ENCODE measurements at regions not wholly inside any gene's neighbourhood (a gene's known extent, or its start where the extent isn't known, plus 50 kb on each side); places are given as distances from the start of the nearest gene placed in this dataset.

GRCh38 chr2:200138391-200139124 lies 167.9 kb upstream of the SPATS2L start:
- no peak for DNase-seq

- DNase-seq, result no peak
These were observed 161.9 kb upstream of the SPATS2L start for GRCh38 chr2:200144571-200144970.

- DNase-seq, result no peak
These were observed 160.0 kb upstream of the SPATS2L start for GRCh38 chr2:200146501-200146900.

DNA sequence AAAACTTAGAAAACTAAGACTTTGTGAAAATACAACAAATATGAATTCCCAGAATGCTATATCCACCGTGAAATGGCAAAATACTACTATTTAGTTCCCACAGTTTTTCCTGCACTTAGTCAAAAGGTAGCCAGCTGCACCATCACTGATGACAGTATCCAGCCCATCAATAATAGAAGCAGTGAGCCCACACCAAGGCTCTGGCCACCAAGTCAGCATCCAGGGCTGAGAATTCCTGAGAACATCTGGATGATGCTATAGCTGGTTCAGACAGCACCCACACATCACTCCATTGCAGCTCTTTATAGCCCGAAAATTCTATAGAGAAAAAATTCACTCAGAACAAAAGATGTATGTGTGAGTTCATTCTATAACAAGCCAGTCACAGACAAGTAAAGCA lies 159.1 kb upstream of the SPATS2L start:
- DNase-seq, result no peak

DNA sequence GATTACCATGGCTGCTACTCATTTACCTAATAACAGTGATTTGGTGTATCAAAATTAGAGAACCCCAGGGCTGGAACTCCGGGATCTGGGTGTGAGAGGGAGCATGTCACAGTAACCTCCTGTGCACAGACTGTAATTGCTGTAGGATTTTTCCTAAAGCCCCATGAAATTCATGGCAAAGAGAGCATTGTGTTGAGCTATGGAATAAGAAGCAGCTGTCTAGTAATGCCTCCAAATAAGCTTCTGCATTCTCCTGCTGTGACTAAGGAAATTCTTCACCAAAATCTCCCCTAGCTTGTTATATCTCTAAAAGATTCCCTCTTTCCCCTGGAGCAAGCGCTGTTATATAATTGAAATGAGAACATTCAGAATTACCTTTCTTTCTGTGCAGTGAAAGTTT lies 158.1 kb upstream of the SPATS2L start:
- DNase-seq, result no peak

DNA sequence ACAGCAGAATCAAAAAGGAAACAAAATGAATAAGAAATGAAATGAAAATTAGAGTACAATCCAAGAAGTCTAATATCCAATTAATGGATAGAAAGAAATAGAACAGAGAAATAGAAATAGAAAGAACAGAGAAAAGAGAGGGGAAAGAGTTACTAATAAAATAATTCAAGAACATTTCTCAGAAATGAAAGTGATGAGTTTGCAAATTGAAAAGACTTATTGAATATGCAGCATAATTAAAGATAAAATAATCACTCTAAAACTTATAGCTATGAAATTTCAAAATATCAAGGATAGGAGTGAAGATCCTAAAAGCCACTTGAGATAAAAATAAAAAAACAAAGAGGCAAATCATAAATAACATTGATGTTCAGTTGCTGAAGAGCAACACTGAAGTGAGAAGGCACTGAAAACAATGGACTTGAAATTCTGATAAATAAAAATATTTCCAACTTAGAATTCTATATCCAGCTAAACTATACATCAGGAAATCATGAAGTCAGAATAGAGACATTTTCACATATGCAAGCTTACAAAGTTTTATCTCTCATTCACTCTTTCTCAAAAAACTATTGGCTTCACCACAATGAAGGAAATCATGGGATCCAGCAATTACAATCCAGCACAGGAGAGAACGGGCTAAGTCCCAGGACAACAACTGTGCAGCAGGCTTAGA lies 155.9 kb upstream of the SPATS2L start:
- no peak for DNase-seq

DNA sequence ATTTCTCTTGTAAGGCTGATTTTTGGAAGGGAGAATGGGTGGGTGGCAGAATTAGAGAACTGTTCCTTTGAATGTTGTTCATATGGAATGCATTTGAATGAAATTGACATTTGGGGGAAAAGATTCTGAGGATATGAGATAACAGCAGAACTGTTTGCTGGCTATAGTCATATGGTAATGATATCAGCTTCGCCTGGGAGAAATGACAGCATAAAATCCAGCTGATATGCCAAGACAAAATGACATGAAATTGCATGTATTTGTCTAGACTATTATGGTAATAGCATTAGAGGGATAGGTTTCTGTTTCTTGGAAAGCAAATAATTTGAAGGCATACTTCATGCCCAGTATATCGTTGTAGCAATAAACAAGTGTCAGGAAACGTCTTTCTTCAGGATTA lies 150.8 kb upstream of the SPATS2L start:
- no peak for DNase-seq

DNA sequence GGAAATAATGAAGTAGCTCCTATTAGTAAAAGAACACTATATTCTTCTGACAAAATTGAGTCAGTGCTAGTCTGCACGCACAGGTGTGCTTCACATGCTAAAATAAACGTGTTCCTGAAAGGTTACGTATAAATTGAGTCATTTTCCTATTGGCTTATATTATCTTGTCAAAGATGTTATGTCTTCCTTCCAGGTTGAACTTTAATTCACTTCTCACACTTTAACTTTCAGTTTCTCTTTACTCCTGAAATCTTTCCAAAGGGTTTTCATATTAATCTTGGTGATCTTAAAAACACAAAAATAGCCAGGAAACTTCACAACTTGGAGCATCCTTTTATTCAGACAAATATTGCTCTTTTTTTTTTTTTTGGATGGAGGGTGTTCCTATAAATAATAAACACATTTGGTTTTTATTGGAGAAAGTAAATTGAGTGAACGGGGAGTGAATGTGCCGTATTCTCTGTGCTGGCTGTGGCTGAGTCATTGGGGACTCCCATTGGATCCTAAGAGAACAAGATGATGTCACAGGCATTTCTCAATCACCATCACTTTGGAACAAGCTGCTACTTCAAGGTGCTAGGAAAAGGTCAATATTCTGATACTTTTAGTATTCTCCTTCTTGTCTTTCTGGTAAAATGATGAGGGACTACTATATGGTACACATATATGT lies 150.2 kb upstream of the SPATS2L start:
- peak; percentile 89 for DNase-seq

DNA sequence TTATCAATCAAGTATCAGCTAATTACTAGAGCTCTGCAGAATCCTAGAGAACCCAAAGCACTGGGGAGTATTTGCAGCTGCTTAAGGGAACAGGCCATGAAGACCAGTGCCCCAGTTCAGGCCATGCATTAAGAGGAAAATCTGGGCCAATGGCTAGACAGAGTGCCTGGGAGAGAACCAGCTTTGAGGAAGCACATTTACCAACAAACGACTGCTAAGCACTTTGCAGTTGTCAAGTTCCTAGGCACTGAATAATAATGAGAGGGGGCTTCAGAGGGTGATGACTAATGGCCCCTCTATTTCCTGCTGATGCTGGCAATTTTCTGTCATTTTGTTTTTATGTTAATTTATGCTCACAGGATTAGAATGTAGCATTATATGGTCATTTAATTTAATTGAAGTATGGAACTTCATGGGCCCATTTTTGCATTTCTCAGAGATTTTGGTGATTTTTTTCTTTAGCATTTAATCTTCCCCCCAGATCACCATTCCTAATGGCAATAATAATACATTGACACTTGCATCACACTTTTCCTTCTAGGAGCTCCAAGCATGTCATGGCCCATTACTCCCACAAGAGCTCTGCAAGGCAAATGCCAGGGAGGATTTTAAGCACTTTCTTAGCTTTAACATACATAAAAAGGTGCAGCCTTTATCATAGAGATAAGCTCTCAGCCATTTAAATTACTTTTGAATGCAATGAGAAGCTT lies 147.7 kb upstream of the SPATS2L start:
- no peak for DNase-seq

DNA sequence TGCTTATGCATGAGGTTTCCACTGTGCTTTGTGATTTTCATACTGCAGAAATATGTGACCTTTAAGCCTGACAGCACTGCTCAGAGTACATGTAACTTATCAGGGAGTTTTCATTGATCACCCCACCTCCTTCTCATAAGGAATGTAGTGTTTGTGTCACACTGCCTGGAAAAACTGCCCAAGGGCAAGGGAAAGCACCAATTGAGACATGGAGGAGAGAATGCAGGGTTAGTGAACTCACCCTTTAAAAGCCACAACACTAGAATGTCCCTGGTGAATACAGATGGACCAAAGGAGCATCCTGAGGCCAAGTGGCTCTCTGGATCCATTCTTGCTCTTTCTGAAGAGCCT lies 147.2 kb upstream of the SPATS2L start:
- no peak for DNase-seq

DNA sequence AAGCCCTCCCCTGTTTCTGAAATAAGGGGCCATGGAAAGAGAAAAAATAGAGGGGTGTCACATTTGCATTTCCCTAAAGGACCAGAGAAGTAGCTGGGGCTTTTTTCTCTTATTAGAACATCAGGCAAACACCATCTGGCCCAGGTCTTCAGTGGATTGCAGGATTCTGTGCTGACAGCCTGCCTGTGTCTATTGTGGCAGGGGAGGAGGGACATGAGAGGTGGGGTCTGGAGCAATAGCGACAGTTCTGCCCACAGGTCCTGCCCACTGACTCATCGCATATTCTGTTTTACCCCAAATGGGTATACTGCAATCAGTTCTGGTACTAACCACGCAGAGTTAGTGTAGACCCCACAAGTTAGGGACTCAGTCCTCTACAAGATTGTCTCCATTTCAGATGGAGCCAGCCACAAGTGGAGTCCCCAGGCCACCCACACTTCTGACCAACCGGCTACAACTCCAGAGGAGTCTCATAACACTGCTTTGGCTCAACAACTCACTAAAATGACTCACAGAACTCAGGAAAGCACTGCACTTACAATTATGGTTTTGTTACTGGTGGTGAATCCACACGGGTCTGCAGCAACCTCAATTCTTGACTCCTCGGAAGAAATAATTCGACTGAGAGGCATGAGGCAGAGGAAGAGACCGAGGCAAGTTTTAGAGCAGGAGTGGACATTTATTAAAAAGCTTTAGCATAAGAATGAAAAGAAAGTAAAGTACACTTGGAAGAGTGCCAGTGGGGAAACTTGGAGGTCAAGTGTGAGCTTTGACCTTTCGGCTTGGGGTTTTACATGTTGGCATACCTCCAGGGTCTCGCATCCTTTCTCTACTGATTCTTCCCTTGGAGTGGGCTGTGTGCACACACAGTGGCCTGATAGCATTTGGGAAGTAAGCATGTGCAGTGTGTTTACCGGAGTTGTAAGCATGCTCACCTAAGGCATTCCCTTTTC lies 146.4 kb upstream of the SPATS2L start:
- DNase-seq, result peak; percentile 49

DNA sequence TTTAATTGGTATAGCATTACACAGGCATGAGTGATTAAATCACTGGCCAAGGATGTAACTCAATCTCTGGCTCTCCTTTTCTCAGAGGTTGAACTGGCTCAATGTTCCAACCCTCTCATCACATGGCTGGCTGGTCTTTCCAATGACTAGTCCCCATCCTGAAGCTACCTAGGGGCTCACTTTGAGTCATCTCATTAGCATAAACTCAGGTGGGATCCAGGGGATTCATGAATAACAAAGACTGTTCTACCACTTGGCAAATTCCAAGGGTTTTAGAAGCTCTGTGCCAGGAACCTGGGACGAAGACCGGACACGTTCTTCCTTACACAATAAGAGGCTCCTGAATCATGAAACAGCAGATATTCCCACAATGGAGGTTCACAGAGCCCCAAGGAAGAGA lies 145.0 kb upstream of the SPATS2L start:
- no peak for DNase-seq

DNA sequence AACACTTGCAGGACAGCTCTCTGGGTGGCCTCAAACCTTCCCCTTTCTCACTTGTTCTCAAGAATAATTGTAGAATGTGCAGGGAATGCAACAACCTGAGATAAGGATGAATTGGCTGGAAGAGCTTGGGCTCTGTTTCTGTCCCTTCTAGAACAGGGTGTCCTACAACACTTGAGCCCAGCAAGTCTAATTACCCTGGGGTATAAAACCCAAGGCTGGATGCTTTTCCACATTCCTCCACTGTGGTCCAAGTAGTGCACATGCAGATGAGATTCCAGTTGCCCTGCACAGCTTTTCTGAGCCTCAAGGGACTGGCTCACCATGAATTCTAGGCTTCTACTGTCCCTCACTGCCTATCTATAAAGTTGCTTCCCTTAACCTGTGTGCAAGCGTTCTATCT lies 140.8 kb upstream of the SPATS2L start:
- DNase-seq, result no peak

DNA sequence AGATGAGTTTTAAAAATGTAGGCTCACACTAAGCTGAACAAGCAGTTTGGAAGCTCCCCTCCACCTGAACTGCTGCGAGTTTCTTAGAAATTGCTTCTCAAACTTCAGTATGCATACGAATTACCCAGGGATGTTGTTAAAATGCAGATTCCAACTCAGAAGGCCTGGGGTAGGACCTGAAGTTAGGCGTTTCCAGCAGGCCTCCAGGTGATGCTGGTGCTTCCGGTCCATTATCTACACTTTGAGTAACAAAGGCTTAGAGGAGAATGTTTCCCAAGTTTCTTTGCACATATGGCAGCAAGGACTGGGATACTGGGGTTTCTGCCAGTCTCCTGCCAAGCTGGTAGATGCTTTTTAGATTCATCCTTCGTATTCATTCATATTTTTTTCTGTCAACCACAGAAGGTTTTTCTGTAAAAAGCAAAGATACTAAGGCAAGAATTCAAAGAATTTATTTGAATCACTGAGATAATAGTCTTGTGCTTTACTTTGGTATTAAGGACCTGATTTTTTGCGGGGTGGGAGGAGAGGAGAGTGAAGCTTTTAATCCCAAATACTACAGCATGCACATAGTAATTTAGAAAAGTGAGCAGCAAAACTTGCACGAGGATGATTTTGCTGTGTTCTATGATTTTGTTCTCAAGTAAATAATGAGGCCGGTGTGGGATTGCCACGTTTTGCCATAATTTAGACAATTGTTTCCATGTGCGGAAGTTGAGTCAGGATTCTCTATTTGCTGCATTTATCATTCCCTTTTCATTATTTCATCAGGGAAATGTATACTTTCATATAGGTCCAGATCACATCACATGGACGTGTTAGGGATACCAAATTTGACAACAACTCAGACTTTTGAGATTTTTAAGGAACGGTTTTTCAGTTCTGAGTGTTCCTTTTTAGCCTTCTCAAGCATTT lies 137.6 kb upstream of the SPATS2L start:
- no peak for DNase-seq

DNA sequence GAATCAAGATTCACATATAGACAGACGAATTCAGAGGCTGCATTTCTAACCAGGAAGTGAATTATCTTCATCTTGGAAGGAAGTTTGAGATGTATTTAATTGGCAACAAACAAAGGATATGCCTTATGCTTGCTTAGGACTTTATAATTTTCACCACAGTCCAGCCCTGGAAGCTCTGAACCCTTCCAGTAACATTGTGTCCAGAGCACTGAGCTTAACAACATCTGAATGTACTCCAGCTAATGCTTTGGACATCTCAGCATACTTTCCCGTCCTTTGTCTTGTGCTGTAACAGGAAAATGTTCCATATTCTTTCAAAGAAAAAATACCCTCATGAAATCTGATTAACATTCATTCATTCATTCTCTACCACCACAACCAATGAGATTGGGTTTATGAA lies 136.3 kb upstream of the SPATS2L start:
- no peak for DNase-seq

- DNase-seq, result peak; percentile 33
These were observed 134.6 kb upstream of the SPATS2L start for GRCh38 chr2:200171731-200172482.

GRCh38 chr2:200172521-200172920 lies 134.0 kb upstream of the SPATS2L start:
- DNase-seq, result peak; percentile 60

DNA sequence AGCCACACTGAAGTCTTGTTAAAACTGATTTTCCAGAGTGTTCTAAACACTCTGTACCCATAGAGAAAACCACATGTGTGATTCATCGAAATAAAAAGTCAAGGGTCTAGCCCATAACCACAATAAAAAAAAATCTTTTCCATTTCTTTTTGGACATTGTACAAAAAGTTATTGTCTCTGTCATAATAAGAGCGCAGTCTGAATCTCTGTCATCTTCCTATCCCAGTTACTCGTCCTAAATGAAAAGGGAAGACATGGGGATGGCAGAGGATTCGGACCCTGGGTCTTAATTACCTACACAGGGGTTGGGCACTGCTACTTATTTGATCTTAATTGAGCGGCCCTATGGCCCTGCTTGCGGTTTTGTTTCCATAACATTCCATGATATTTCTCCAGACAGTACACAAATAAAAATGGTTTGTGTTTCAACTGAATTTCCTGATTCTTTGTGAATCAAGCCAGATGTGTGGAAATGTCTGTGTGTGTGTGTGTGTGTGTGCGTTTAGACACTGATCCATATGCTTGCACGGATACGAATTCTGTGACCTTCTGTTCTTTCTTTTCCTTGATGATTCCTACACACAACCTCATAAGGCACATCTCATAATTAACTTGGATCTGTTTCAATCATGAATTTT lies 133.4 kb upstream of the SPATS2L start:
- DNase-seq, result peak; percentile 79

DNA sequence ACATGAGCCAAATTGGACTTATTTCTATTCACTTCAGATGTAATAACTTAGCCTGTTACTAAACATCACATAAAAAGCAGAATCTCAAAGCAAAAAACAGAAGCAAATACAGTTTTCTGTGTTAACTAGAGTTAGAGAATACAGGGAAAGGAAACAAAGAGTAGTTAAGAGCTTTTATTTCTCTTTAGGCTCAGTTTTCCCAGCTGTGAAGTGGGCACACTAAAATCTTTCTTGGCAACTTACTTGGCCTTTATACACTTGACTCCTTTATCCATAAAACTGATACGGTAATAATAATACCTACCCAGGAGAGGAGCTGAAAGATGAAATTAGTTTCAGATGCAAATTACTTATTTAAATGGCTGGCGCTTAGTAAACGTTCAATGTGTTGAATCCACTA lies 132.8 kb upstream of the SPATS2L start:
- DNase-seq, result no peak

Measured in HCEC 1CT (cell line).